H1 (cell line): ENCODE measurements at regions not wholly inside any gene's neighbourhood (a gene's known extent, or its start where the extent isn't known, plus 50 kb on each side); places are given as distances from the start of the nearest gene placed in this dataset.

Experiments
- CHD7 ChIP-seq: fragments of 300-600 bp; sonication (generic); IDR thresholded peaks from 2 replicates; pipeline ENCODE4 v1.7.1; 2012; ENCODE audit warnings: low read length, moderate library complexity, mild to moderate bottlenecking, inconsistent platforms; ENCODE audit not compliant: insufficient replicate concordance
- RAD21 ChIP-seq, 2 experiments: IDR thresholded peaks in 1 of 2; conservative IDR thresholded peaks in 1 of 2; 2 replicates each; pipeline ENCODE4 v1.6.1; 2011; ENCODE audit warnings: low read depth in 2 of 2, low read length in 2 of 2, improper control_type of control experiment in 1 of 2, inconsistent platforms in 1 of 2, mild to moderate bottlenecking in 1 of 2, moderate library complexity in 1 of 2

DNA sequence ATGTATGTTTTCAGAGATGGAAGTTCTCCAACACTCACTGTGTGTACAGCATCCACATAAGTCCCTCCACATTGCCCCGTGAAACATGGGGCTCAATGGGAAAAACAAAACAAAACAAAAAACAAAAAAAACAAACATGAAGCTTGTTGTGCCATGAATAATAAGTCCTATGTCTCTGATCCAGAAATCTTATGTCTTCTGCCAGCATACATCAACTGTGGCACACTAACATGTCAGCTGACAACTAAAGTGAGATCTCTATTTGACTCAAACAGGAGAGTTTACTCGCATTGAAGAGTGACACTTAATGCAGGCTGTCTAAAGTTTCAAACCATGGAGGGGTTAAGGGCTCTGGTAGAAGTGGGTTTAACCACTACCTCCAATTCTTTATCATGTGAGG is 180.2 kb upstream of the ROBO1 start (continued):
- TF ChIP-seq CHD7 (no peak), RAD21 (IDR thresholded peaks at IDR 0.05 in 1 of 2, conservative IDR thresholded peaks at IDR 0.05 in 1 of 2; ENCODE audit: low read depth in 2 of 2, low read length in 2 of 2) (no peak)
- TF ChIP-seq, all 59 proteins: peak for 0
